Activated CD4-positive, alpha-beta T cell treated with anti-CD3 and anti-CD28 coated beads for 1 hour (primary cell): ENCODE measurements at regions not wholly inside any gene's neighbourhood (a gene's known extent, or its start where the extent isn't known, plus 50 kb on each side); places are given as distances from the start of the nearest gene placed in this dataset.

Experiments
- DNase-seq: peaks from one replicate; pipeline ENCODE4 v3.0.0-alpha.2; 2020

DNA sequence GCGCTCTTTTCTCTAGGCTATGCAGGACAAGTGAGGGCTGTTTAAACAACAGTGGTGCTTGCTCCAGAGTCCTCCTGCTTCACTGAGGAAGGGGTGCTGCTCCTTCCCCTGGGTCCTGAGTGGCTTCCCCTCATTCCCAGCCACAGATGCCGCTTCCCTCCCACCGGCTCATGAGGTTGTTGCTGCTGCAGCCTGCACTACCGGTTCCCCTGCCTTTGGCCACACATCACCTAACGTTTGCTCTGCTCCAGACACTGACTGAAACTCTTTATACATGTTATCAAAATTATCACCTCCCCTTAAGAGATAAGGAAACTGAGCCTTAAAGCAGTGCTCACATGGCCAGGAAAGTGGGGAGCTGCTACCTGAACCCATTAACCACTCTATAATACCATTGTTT, 130.8 kb upstream of the LGALSL start:
- DNase-seq = no peak

DNA sequence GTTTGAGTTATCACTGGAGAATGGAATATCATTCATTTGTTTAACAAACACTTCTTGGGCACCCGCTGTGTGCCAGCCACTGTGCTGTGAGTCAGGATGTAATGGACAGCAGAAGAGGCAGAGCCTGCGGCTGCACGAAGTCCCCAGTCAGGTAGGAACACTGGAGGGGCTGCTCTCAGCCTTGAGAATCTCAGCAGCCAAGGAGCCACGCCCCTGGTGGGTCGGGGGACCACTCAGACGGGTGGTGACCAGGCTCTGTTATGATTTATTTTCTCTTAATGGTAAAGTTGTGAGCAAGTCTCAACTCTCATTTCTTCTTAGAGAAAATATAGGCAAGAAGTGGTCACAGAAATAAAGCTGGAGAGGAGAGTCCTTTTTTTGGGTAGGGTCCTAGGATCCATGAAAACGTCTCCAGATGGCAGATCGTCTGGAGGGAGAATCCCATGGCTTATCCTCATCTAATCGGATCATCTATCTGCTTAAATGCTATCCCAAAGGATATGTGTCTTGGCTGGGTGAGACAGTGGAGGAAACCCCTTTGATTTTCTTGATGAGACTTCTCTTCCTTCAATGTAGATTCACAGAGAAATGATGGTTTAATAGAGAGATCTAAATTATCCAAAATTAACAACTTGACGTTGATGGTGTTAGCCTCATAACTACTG, 129.1 kb upstream of the LGALSL start:
- no peak for DNase-seq

DNA sequence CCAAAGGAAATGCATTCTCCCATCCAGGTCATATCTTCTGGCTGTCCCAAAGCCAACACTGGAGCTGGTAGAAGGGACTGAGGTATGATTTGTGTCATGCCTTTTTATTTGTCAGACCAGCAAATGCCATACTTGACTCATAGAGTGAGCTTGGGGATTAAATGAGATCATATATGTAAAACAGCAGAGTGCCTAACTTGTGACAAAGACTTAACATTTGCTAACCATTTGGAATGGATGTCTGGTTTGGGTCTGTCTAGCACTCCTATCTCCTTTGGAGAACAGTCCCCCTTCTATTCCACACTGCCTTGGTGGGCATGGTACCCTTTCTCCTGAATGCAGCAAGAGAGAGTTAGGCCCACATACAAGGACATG, 128.5 kb upstream of the LGALSL start:
- DNase-seq = no peak

DNA sequence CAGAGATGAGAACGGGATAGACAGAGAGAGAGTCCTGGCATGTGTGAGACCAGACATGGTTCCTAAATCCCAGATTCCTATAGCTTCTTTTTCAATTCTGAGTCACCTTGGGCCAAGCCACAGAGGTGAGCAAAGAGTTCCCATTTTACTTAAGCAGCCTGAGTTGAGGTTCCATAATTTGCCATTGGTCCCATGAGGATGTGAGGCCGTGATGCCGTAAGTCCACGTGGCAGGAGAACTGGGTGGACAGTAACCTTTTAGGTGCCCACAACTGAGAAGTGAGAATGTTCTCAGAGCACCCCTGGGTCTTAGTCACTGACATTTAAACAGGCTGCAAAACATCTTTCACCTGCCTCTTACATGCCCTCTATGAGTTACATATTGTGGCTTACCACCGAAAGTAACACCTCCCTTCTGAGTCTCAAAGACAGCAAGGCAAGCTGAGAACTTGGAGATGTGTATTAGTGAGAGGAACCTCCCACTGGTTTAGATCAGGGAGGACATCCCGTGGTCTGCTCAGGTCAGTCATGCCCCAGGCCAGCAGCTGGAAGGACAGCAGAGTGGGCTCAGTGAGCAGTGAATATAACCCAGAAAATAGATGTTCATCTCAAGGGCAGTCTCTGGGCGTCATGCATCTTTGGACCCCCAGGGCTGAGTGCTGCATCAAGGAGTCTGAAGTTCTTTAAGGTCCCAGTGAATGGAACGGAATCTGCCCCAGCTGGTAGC, 127.9 kb upstream of the LGALSL start:
- no peak for DNase-seq

DNA sequence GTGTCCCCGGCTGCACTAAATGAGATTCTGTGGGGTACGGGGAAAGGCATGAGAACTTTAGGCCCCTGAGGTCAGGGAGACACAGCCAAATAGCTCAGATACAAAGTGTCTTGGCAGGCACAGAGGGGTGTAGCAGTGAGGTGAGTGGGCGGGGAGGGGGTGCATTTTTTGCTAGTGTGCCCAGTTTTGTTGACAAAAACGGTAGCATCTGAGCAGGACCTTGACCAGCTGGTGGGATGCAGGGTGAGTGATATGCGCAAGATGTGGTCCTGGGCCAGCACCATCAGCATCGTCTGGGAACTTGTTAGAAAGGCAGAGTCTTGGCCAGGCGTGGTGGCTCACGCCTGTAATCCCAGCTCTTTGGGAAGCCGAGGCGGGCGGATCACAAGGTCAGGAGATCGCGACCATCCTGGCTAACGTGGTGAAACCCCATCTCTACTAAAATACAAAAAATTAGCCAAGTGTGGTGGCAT, 127.3 kb upstream of the LGALSL start:
- no peak for DNase-seq

DNA sequence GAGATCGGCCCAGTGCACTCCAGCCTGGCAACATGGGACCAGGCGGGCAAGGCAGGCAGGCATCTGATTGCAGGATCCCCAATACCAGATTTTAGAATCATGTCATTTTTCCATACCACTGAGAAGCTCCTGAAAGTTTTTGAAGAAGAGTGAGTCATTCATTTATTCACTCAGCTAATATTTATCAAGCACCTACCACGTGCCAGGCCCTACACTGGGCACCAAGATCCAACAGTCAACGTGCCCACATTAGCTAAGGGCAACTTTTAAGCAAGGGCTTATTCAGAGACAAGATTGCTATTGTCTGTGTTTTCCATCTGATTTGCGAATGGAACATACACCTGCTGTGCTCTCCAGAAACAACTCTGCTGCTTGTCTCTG, 126.8 kb upstream of the LGALSL start:
- no peak for DNase-seq

DNA sequence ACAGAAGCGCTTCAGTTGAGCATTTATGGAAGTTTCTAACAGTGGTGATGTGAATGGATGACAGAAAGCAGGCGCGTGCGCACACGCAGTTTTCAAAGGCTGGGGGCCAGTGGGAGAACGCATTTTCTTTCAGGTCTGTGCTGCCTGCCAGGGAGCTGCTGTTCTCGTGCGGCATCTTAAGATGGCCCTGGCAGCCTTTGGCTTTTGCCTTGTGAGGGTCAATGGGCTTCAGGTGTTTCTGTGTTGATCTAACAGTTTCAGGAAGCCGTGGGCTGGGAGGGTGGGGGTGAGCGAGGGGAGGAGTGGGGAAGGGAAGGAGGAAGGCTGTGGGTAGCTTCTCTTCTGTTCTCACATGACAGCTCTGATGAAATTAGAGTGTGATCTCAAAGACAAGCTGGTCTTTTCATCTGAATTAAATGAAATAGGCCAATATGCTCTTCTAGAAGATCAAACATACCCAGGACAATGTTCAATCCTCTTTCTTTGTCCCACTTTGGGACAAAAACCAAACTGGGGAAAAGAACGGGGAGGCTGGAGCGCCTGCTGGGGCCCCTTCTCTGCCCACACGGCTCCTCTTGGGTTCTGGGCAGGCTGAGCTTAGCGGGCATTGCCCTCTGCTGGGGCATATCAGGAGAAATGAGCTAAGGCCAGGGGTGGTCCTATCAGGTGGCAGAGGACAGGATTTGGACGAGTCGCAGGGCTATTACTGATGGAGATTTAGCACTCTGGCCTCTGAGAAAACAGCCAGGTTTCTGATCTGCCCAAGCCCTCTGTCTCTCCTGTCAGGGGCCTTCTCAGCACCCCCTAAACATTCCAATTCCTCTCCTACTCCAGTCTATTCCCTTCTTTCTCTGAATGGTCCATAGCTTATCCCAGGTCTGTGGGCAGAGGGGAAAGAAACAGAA, 126.2 kb upstream of the LGALSL start:
- peak; percentile 46 for DNase-seq

DNA sequence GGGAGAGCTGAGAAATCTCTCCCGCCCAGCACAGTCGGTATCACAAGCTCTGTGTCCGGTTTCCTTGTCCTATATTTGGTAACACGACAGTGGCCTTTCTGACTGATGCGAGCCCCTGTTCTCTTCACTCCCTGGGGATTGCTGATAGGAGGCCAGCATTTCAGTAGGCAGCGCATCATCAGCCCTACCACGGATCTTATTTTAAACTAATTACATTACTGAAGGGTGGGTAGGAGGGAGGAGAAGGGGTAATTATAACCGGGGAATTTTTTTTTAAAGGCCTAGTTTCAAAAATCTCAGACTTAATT, 125.6 kb upstream of the LGALSL start:
- no peak for DNase-seq

DNA sequence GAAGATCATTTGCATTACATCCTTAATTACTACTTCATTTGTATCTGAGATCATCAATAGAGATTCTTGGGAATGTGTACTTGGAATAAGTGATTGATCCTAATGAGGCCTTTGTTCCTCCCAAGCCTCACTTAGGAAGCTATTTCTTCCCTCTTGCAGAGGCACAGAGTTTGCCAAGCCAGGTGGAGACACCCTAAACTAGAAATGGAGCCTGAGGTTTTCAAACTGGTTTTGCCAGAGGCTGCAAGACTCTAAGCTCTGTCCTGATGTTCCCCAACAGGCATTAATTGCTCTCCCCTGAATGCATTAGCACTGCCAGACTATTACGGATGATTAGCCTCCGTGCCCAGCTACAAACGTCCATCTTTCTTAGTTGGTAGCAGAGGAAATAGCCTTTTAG, 125.2 kb upstream of the LGALSL start:
- no peak for DNase-seq

DNA sequence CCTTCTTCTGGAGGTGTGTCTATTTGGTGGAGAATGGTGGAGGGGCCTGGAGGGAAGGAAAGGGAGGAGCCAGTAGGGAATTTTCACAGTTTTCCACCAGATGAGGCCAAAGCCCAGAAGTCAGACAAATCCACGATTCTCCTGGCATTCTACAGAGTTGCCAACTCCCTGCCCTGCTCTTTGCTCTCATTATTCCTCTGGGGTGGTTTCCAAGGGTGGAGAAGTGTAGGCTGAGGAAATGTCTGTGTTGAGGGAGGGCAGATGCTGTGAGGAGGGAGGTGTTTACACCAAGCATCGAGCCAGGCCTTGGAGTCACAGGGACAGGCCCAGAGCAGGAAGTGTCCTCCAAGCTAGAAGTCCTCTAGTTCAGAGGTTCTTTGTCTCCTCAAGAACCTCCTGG, 124.1 kb upstream of the LGALSL start:
- DNase-seq = no peak

DNA sequence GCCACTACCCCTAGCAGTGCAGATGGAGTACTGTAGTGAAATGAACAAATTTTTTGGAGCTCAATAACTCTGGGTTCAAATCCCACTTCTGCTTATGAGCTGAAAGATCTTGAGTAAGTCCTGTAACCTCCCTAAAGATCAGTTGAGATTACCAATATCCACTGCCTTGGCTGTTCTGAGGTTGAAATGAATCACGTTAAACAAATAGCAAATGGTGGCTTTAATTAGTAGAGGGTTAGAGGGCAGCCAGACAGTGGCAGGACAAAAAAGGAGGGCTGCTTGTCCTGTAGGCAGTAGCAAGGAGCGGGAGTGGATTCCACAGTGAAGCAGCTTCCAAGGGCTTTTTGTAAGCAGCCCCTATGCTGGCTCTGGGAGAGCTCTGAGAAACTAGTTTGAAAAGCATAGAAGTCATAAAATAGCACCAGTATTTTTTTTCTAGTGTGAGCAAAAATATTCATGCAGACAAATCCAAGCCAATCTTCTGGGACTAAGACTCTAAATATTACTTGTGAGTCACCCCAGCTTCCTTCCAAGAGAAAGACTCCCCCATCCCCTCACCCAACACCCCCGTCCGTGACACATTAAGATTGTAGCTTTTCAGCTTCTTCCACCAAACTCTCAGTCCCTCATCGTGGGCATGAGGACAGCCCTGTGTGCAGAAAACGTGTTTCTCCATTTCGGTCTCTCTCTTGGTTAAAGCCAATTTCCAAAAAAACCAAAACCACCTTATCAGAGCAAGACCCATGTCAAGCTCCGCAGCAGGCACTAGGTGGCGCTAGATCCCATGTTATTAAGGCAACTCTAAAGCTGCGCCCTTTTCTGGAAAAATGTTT, 123.5 kb upstream of the LGALSL start:
- DNase-seq = peak; percentile 66

DNA sequence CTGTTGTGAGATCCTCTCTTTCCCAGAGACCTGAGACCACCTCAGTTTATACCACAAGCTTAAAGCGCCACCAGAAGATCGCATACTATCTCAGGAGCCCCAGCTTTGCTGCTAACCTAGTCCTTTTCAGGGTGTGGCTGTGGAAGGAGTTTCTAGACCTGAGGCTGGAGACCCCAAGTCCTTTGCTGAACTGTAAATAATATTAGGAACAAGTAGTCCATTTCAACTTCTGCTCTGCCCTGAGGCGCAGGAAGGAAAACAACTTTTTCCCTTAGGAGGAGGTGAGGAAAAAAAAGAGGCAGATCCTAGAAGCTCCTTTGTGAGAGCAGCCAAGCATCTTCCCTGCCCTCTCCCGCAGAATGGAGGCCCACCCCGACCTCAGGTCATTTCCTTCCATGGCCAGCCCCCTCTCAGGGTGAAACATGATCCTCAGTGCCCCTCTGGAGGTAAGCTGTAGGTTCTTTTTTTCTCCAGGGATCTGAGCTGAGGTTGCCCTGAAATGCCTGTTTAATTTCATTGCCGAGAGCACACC, 122.8 kb upstream of the LGALSL start:
- no peak for DNase-seq

DNA sequence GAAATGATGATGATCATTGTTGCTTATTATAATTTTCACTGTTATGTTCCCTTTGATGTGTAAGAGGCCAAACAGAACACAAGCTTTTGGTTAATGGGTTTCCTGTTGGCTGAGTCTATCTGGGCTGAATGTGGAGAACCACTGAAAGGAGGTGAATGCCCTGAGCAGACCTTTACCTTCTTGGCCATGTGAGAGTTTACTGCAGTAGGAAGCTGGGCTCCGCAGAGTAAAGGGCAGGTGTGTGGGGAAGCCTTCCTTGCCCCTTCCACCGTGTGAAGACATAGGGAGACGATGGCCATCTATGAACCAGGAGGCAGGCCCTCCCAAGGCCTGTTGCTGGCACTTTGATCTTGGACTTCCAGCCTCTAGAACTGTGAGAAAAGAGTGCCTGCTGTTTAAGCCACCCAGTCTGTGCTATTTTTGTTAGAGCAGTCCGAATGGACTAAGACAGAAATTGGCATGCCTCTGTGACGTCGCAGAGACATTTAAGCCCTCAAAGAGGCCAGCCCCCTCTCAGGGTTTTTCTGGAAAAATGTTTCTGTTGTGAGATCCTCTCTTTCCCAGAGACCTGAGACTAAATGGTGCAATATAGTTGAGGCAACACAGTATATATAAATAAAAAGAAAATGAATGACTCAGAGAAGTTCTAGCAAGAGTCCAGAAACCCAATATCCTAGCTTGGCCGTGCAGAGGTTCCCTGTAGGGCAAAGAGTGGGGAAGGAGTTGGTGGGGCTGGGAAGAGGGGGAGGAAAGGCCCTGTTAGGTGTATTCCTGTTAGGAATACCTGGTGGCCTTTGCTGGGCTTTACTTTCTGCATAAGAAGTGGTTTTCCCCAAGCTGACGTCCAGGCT, 121.9 kb upstream of the LGALSL start:
- DNase-seq = no peak

DNA sequence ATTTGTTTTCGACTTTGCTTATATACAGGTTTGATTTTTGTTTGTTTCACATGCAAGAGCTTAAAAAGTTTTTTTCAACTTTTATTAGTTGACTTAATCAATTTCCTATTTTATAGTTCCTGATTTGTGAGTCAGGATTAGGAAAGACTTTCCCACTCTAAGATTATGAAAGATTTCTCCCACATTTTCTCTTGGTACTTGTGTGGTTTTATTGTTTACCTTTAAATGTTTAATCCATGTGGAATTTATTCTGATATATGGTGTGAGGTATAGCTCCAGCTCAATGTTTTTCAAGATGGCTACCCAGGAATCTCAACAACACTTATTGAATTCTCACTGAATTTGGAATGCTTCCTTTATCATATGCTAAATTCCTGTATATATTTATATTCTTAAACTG, 117.8 kb upstream of the LGALSL start:
- DNase-seq = no peak

DNA sequence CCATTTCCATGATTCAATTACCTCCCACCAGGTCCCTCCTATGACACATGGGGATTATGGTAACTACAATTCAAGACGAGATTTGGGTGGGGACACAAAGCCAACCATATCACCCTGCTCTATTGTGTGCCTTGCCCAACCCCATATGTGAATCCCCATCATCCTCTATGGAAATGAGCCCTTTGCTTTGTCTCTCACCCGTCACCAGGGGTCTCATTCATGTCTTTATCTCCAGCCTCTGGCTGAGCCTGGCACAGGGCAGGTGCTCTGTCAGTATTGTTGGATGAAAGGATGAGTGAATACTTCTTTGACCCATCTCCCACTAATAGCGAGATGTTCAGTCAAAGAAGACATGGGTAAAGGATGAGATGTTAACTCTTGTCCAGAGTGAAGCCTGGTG, 116.6 kb upstream of the LGALSL start:
- DNase-seq = no peak

DNA sequence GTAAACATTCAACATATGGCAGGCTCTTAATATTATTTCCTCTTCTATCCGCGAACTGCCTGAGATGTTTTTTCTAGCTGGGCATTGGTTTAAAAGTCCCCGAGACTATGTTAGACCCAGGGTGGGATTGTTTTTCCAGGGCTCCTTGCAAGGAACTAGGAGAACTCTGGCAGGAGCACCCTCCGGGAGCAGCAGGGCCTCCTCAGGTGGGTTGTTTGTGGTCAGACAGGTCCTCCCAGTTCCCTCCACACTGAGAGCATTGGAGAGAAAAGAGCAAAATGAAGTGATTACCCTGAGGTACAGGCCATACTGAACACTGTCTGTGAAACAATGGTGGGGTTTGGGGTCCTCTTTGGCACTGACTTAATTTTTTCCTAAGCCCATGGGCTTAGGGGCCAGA, 115.9 kb upstream of the LGALSL start:
- DNase-seq = no peak

DNA sequence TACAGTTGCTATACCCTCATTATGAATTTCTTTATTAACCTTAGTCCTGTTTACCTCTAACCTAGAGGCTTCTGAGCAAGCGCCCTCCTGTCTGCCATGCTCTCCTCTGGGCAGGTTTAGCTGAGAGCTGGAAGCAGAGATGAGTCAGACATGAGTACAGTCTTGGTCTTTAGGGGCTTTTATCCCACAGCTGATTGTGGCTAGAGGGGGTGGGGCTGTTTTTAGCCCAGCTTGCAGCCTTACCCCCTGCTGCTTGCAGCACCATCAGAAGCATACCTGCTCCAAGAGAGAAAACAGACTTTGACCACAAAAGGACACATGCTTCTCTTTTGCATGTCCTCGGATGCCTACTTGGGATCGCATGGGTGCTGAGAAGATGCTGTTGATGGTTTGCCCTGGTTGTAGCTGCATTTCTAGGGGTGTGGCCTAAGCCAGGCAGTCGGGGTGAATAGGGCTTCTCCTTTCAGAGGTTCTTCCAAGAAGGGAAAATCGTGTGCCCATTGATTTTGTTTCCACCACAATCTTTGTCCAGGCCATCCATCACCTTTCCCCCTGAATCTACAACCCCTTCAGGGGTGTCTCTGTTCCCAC, 115.0 kb upstream of the LGALSL start:
- no peak for DNase-seq

DNA sequence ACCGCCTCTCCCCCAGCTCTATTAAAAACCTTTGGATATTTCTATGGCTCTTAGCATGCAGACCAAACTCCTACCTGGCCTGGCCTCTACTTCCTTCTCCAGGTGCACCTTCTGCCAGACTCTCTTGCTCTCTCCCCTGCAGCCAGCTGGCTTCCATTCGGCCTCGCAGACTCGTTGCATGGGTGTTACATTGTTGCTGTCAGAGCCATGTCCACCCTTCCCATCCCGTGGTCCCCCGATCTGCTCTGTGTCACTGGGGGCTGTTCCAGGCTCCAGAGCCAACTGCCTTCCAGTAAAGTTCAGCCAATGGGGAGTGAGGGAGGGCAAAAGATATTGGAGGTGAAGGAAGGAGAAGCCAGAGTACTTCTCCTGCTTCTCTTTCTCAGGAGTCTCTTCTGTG, 112.5 kb upstream of the LGALSL start:
- DNase-seq = no peak

DNA sequence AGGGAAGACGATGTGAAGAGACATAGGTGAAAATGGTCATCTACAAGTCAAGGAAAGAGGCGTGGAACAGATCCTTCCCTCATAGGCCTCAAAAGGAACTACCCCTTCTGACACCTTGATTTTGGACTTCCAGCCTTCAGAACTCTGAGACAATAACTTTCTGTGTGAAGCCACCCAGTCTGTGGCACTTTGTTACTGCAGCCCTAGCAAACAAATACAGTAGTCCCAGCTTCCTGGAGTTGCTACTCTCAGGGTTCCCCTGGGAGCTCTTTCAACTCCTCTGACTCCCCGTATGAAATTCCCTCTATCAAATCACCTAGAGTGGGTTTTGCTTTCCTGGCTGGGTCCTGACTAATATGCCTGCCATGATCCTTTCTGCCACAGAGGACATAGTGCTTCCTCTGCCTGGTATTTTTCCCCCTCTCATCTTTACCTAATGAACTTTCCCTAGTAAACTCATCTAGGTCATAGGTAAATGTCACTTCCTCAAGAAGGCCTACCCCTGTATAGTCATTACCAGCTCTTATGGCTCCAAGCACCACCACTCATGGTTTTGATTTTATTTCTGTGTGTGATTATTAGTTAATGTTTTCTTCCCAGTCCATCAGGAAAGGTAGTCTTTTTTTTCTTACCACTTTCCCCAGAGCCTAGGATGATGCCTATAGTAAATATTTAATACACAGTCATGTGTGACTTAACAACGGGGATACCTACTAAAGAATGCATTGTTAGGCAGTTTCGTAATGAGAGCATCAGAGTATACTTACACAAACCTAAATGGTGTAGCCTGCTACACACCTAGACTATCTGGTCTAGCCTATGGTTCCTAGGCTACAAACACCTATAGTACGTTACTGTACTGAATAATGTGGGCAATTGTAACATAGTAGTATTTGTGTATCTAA, 111.5 kb upstream of the LGALSL start:
- no peak for DNase-seq

DNA sequence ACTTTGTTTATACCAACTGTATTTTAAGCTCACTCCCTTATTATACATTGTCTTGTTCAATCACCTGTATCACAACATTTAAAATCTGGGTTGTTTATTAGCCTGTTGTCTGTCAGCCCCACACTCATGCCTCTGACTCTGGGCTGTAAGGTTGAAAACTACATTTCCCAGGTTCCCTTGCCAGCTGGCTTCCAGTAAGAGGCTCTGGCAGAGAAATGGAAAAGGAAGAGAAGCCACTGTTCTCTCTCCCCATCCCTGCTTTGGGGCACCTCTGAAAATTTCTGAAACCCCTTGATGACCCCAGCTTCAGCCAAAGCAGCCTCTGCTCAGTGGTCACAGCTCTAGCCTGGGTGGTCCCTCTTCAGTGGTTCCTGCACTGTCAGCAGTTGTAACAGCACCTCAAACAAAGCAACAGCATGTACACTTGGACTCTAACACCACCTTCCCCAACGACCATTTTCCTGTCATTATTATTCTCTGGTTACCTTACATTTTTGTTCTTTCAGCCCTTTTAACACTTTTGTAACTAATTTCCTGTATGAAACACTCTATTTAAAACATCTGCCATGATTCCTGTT, 108.9 kb upstream of the LGALSL start:
- DNase-seq = no peak
